Myocyte (in vitro differentiated cells): ENCODE measurements at regions not wholly inside any gene's neighbourhood (a gene's known extent, or its start where the extent isn't known, plus 50 kb on each side); places are given as distances from the start of the nearest gene placed in this dataset.
A peak's percentile ranks its signal among the peaks of the same experiment; 100 is the strongest.

Source experiments
- DNase-seq: peaks from one replicate; pipeline ENCODE4 v3.0.0-alpha.2; 2012; ENCODE audit warnings: low read depth

- DNase-seq: no peak
Measured at GRCh38 chr13:108156749-108157148, 58.6 kb downstream of the LIG4 start.

GRCh38 chr13:108155185-108156106 is 59.9 kb downstream of the LIG4 start:
- peak; percentile 60 for DNase-seq

- DNase-seq: no peak
Measured at GRCh38 chr13:108154421-108154858, 60.9 kb downstream of the LIG4 start.

DNA sequence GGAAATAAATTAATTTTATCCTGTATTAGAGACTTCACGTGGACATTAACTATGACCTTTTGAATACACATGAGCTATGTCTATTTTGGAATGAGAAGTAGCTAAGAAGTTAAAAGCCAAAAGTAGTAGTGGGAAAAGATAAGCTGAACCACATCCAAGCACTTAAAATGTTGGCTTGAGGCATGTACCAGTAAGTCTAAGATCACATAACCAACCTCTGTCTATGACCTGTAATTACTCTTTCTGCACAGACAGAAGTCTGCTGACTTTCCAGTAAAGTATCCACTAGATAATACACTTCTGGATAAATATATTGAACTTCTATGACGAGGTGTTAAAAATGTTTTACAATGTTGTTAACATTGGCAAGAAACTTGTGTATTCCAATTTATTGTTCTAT is 68.7 kb downstream of the LIG4 start:
- no peak for DNase-seq

DNA sequence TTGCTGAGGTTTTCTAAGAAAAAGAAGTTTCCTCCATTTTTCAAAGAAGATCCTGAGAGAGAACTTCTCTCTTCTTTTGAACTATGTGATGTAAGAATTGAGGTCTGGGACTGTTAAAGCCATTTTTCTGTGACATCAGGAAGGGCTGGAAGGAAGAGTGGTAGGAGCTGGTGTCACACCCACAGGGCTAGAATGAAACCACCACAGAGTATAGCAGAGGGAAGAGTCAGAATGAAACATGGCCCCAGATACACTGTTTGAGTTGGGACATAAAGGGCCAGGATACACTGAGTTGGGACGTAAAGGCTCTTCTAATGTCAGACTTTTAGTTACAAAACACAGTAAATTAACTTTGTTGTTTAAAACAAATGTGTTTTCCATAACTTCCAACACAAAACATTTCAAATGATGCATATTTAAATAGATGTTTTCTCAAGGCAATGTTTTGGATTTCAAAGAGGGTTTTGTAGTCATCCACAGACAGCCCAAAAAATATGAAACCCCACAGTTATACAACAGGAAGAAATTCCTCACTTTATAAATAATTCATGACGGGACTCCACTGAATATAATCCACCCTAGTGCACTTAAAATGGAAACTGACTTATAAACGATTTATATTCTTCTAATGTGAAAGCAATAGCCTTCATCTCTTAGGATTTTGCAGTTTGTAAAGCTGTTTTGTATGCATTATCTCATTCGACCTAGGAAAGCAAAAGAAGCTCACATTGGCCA is 72.5 kb downstream of the LIG4 start:
- DNase-seq: no peak

GRCh38 chr13:108137176-108137575 is 78.2 kb downstream of the LIG4 start:
- no peak for DNase-seq

- DNase-seq: no peak
Measured at GRCh38 chr13:108127406-108127805, 87.9 kb downstream of the LIG4 start.

DNA sequence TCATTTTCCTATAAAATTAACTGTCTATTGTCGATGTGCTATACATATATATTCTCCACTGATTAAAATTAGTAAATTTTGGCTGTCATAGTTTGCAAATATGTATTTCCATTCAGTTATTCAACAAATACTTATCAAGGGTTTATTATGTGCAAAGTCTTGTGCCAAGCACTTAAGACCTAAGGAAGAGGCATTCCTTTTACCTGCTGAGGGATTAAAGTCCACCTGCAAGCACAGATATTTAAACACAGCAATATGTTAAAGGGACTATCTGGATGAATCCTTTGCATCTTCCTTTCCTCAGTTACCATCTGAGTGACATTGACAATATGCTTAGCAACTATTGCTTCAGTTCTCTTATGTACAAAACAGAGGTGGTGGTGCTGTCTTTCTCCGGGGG is 89.3 kb downstream of the LIG4 start:
- no peak for DNase-seq

- DNase-seq: no peak
Measured at GRCh38 chr13:108121406-108121805, 93.9 kb downstream of the LIG4 start.

GRCh38 chr13:108120856-108121255 is 94.5 kb downstream of the LIG4 start:
- no peak for DNase-seq

- no peak for DNase-seq
Measured at GRCh38 chr13:108120302-108120701, 95.0 kb downstream of the LIG4 start.

DNA sequence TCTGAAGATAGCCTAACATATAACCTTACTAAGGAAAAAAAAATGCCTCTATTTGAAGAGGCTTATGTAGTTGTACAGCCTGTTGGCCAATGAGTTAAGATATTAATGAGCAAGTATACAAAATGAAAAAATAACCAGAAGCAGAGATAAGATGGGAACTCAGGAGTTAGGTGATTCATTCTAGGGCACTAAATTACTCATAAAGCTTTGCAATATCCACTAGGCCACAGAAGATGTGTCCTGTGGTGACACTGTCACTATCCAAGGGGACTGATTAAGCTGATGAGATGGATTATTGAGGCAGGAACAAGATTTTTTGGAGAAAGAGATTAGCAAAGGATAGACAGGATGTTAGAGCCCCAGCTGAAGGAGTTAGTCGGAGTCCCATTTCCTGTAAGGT is 99.6 kb downstream of the LIG4 start:
- DNase-seq: no peak

- no peak for DNase-seq
Measured at GRCh38 chr13:108113407-108113806, 101.9 kb downstream of the LIG4 start.

DNA sequence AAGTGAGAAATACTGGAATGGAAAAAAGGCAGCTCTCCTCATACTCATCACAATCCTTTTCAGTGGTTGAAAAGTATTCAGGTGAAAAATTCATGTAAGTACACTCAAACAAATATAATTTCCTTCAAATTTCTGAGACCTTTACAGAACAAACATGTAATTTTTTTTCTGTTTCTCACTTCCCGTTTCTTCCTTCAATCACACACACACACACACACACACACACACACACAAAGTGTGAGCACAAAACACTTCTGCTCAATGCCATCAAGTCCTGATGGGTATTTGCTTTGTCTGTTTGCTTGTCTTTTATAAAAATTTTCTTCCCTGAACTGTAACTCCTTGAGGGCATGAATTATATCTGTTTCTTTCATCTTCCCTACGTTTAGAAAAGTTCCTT is 110.6 kb downstream of the LIG4 start:
- no peak for DNase-seq

DNA sequence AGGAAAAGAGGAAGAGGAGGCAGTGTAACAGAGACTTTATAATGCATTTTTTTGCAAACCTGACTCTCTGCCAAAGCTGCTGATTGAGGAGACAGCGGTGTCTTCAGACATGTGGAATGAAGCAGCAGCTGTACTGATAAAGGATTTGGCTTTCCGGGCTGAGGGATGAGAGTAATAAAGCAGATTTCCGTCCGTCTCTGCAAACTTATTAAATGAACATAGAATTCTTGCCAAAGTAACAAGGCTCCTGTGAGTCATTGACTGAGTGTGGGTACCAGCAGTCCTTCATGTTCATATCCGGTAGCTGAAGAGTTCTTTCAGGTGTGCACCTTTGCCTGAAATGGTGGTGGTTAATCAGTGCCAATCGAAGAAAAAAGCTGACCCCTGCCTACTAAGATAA is 112.6 kb downstream of the LIG4 start:
- no peak for DNase-seq

GRCh38 chr13:108096301-108096915 is 118.9 kb downstream of the LIG4 start:
- no peak for DNase-seq

GRCh38 chr13:108095036-108095435 is 120.3 kb downstream of the LIG4 start:
- DNase-seq: no peak

GRCh38 chr13:108093616-108094015 is 121.7 kb downstream of the LIG4 start:
- DNase-seq: no peak

GRCh38 chr13:108087810-108088209 is 127.5 kb downstream of the LIG4 start:
- DNase-seq: no peak

GRCh38 chr13:108086678-108087077 is 128.7 kb downstream of the LIG4 start:
- DNase-seq: no peak

GRCh38 chr13:108084840-108085239 is 130.5 kb downstream of the LIG4 start:
- DNase-seq: no peak

DNA sequence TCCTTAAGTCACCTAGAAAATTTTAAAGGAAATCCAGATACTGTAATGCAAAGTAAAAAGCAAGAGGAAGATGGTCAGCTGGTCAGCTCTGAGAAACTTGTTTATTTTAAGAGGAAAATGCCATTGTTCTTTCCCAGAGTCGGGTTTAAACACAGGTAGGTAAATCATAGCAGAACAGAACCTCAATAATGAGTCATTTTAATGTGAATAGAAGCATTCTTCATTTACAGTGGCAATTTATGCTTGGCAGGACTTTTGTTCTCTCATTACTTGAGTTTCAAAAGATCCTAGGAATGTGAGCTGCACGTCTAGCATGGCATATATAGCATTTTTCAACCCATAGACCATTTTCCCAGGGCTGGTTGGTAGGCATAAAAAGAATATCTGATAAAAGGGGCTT is 132.3 kb downstream of the LIG4 start:
- no peak for DNase-seq
